ENCODE measurements at regions not wholly inside any gene's neighbourhood (a gene's known extent, or its start where the extent isn't known, plus 50 kb on each side); places are given as distances from the start of the nearest gene placed in this dataset.

DNA sequence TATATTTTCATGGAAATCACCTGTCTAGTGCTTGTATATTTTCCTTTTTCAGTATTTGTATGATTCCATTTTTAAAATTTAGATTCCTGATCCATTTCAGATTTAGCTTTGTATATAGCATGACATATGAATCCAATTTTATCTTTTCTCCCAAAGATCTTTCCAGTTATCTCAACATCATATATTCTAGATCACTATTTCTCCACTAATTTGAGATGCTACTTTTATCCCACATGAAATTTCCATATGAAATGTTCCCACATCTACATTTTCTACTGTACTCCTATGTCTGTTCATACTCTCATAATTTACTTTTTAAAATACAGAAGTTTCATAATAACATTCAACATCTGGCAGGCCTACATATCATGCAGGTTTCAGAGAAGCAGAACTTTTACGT is 1784.1 kb downstream of the SLITRK5 start:
- TF ChIP-seq POLR2AphosphoS5 (IDR thresholded peaks at IDR 0.05; ENCODE audit: low read depth, low read length): no peak
- no peak for TF ChIP-seq TAF1 (IDR thresholded peaks at IDR 0.05; ENCODE audit: borderline replicate concordance, low read depth, low read length)
- TF ChIP-seq POLR2A (IDR thresholded peaks at IDR 0.05; ENCODE audit: low read depth, low read length): no peak

Data from GM12892 (cell line).